BLaER1 treated with 17β-estradiol and CSF1 and Interleukin-3, amounts not matched to agents 10 nM and 100 nM (cell line): ENCODE measurements at regions not wholly inside any gene's neighbourhood (a gene's known extent, or its start where the extent isn't known, plus 50 kb on each side); places are given as distances from the start of the nearest gene placed in this dataset.
A peak's percentile ranks its signal among the peaks of the same experiment; 100 is the strongest.

Experiments used
- H3K27ac ChIP-seq, 11 experiments: shearing (Covaris generic); formaldehyde crosslinking; 2 replicates each; pipeline ENCODE4 v1.8.1; 2022
- H3K27me3 ChIP-seq, 11 experiments: shearing (Covaris generic); formaldehyde crosslinking; 2 replicates each; pipeline ENCODE4 v1.8.1; 2022
- H3K36me3 ChIP-seq, 11 experiments: shearing (Covaris generic); formaldehyde crosslinking; 2 replicates each; pipeline ENCODE4 v1.8.1; 2022
- H3K4me1 ChIP-seq, 10 experiments: shearing (Covaris generic); formaldehyde crosslinking; 2 replicates each; pipeline ENCODE4 v1.8.1; 2022
- H3K4me2 ChIP-seq, 11 experiments: shearing (Covaris generic); formaldehyde crosslinking; 2 replicates each; pipeline ENCODE4 v1.8.1; 2022
- H3K4me3 ChIP-seq, 10 experiments: shearing (Covaris generic); formaldehyde crosslinking; 2 replicates each; pipeline ENCODE4 v1.8.1; 2022
- H3K9ac ChIP-seq, 11 experiments: shearing (Covaris generic); formaldehyde crosslinking; 2 replicates each; pipeline ENCODE4 v1.8.1; 2022
- H3K9me3 ChIP-seq, 11 experiments: shearing (Covaris generic); formaldehyde crosslinking; replicated peaks in 1 of 11; 2 replicates each; pipeline ENCODE4 v1.8.1; 2022
- H4K20me1 ChIP-seq, 11 experiments: shearing (Covaris generic); formaldehyde crosslinking; 2 replicates each; pipeline ENCODE4 v1.8.1; 2022
- Cebpa-rat ChIP-seq, 11 experiments: shearing (Covaris generic); IDR thresholded peaks; 2 replicates each; pipeline ENCODE4 v1.8.1; 2022

- H3K27ac ChIP-seq, result no peak overlapping the region
- no peaks in the 10 kb centered on the region for H3K36me3 ChIP-seq
- no peaks in the 10 kb centered on the region for H4K20me1 ChIP-seq
- TF ChIP-seq Cebpa-rat (IDR thresholded peaks at IDR 0.05), result no peak
- H3K4me2 ChIP-seq, result no peak overlapping the region
- peaks cover 0 to 10% (median 0%) of the 10 kb centered on the region in 11 experiments; a peak in 3 of 22 replicates for H3K9me3 ChIP-seq
- H3K4me1 ChIP-seq, result peaks cover 6 to 25% (median 14%) of the 10 kb centered on the region in 10 experiments; a peak in 16 of 20 replicates
- no peak overlapping the region for H3K4me3 ChIP-seq
- no peak overlapping the region for H3K9ac ChIP-seq
- H3K27me3 ChIP-seq, result no peaks in the 10 kb centered on the region
These were observed 468.7 kb upstream of the SOX5 start for GRCh38 chr12:24418157-24418556.

- Histone ChIP-seq H3K27ac (peak overlapping the region in 1 of 11 experiments; percentile 34; a peak in 2 of 22 replicates), H3K4me2 (peak overlapping the region in 10 of 11 experiments; percentile 1 to 58 (median 24); a peak in 9 of 22 replicates), H3K27me3 (no peaks in the 10 kb centered on the region), H4K20me1 (no peaks in the 10 kb centered on the region), H3K4me3 (no peak overlapping the region), H3K9me3 (peaks cover 0 to 10% (median 0%) of the 10 kb centered on the region in 11 experiments; a peak in 3 of 22 replicates), H3K9ac (no peak overlapping the region), H3K4me1 (peaks cover 6 to 25% (median 14%) of the 10 kb centered on the region in 10 experiments; a peak in 16 of 20 replicates), H3K36me3 (no peaks in the 10 kb centered on the region)
- TF ChIP-seq Cebpa-rat (IDR thresholded peaks at IDR 0.05), result no peak
These were observed 467.1 kb upstream of the SOX5 start for GRCh38 chr12:24416423-24417109.

- H3K4me3 ChIP-seq, result no peak overlapping the region
- peak overlapping the region in 6 of 11 experiments; percentile 5 to 58 (median 26); a peak in 8 of 22 replicates for H3K4me2 ChIP-seq
- peaks cover 6 to 25% (median 14%) of the 10 kb centered on the region in 10 experiments; a peak in 16 of 20 replicates for H3K4me1 ChIP-seq
- H3K27ac ChIP-seq, result peak overlapping the region in 1 of 11 experiments; percentile 34; a peak in 2 of 22 replicates
- peaks cover 0 to 8% (median 0%) of the 10 kb centered on the region in 11 experiments; a peak in 3 of 22 replicates for H3K9me3 ChIP-seq
- no peaks in the 10 kb centered on the region for H3K27me3 ChIP-seq
- no peaks in the 10 kb centered on the region for H4K20me1 ChIP-seq
- TF ChIP-seq Cebpa-rat (IDR thresholded peaks at IDR 0.05), result no peak
- H3K9ac ChIP-seq, result no peak overlapping the region
- no peaks in the 10 kb centered on the region for H3K36me3 ChIP-seq
These were observed 466.5 kb upstream of the SOX5 start for GRCh38 chr12:24415934-24416333.

GRCh38 chr12:24414480-24414879, 465.0 kb upstream of the SOX5 start:
- Histone ChIP-seq H3K4me2 (peak overlapping the region in 10 of 11 experiments; percentile 2 to 67 (median 26); a peak in 13 of 22 replicates), H3K36me3 (no peaks in the 10 kb centered on the region), H3K9ac (no peak overlapping the region), H3K4me1 (peaks cover 6 to 25% (median 14%) of the 10 kb centered on the region in 10 experiments; a peak in 16 of 20 replicates), H3K27ac (no peak overlapping the region), H3K27me3 (no peaks in the 10 kb centered on the region), H3K9me3 (peaks cover 0 to 8% (median 0%) of the 10 kb centered on the region in 11 experiments; a peak in 2 of 22 replicates), H4K20me1 (no peaks in the 10 kb centered on the region), H3K4me3 (no peak overlapping the region)
- no peak for TF ChIP-seq Cebpa-rat (IDR thresholded peaks at IDR 0.05)

- peaks cover 0 to 4% (median 0%) of the 10 kb centered on the region in 11 experiments; a peak in 2 of 22 replicates for H3K9me3 ChIP-seq
- H3K4me2 ChIP-seq, result no peak overlapping the region
- H3K36me3 ChIP-seq, result no peaks in the 10 kb centered on the region
- H3K9ac ChIP-seq, result no peak overlapping the region
- H3K27me3 ChIP-seq, result no peaks in the 10 kb centered on the region
- no peaks in the 10 kb centered on the region for H4K20me1 ChIP-seq
- peaks cover 20 to 35% (median 30%) of the 10 kb centered on the region in 10 experiments for H3K4me1 ChIP-seq
- no peak overlapping the region for H3K4me3 ChIP-seq
- no peak overlapping the region for H3K27ac ChIP-seq
- TF ChIP-seq Cebpa-rat (IDR thresholded peaks at IDR 0.05), result no peak
These were observed 462.5 kb upstream of the SOX5 start for GRCh38 chr12:24411948-24412347.

GRCh38 chr12:24409868-24410267, 460.4 kb upstream of the SOX5 start:
- Histone ChIP-seq H4K20me1 (no peaks in the 10 kb centered on the region), H3K9ac (no peak overlapping the region), H3K27me3 (no peaks in the 10 kb centered on the region), H3K9me3 (peaks cover 0 to 4% (median 0%) of the 10 kb centered on the region in 11 experiments; a peak in 2 of 22 replicates), H3K4me3 (no peak overlapping the region), H3K4me1 (peaks cover 10 to 34% (median 25%) of the 10 kb centered on the region in 10 experiments; a peak in 19 of 20 replicates), H3K27ac (no peak overlapping the region), H3K4me2 (no peak overlapping the region), H3K36me3 (no peaks in the 10 kb centered on the region)
- no peak for TF ChIP-seq Cebpa-rat (IDR thresholded peaks at IDR 0.05)

GRCh38 chr12:24408305-24408704, 458.8 kb upstream of the SOX5 start:
- no peak overlapping the region; a peak in 1 of 22 replicates for H3K27ac ChIP-seq
- H3K9ac ChIP-seq, result no peak overlapping the region
- no peaks in the 10 kb centered on the region for H3K27me3 ChIP-seq
- peaks cover 7 to 27% (median 20%) of the 10 kb centered on the region in 10 experiments; a peak in 16 of 20 replicates for H3K4me1 ChIP-seq
- no peak overlapping the region for H3K4me3 ChIP-seq
- TF ChIP-seq Cebpa-rat (IDR thresholded peaks at IDR 0.05), result no peak
- H3K36me3 ChIP-seq, result no peaks in the 10 kb centered on the region
- H3K4me2 ChIP-seq, result peak overlapping the region in 10 of 11 experiments; percentile 18 to 74 (median 64); a peak in 19 of 22 replicates
- no peaks in the 10 kb centered on the region for H4K20me1 ChIP-seq
- peaks cover 0 to 4% (median 0%) of the 10 kb centered on the region in 11 experiments; a peak in 2 of 22 replicates for H3K9me3 ChIP-seq

GRCh38 chr12:24407884-24408283, 458.4 kb upstream of the SOX5 start:
- H3K4me3 ChIP-seq, result no peak overlapping the region
- H3K27ac ChIP-seq, result no peak overlapping the region; a peak in 1 of 22 replicates
- no peak for TF ChIP-seq Cebpa-rat (IDR thresholded peaks at IDR 0.05)
- H3K4me1 ChIP-seq, result peaks cover 7 to 27% (median 20%) of the 10 kb centered on the region in 10 experiments; a peak in 16 of 20 replicates
- H3K9me3 ChIP-seq, result peaks cover 0 to 4% (median 0%) of the 10 kb centered on the region in 11 experiments; a peak in 2 of 22 replicates
- H4K20me1 ChIP-seq, result no peaks in the 10 kb centered on the region
- H3K27me3 ChIP-seq, result no peaks in the 10 kb centered on the region
- H3K36me3 ChIP-seq, result no peaks in the 10 kb centered on the region
- no peak overlapping the region for H3K9ac ChIP-seq
- H3K4me2 ChIP-seq, result peak overlapping the region in 10 of 11 experiments; percentile 18 to 74 (median 64); a peak in 19 of 22 replicates

GRCh38 chr12:24404086-24404815, 454.8 kb upstream of the SOX5 start:
- H4K20me1 ChIP-seq, result no peaks in the 10 kb centered on the region
- no peak for TF ChIP-seq Cebpa-rat (IDR thresholded peaks at IDR 0.05)
- no peak overlapping the region for H3K9ac ChIP-seq
- H3K9me3 ChIP-seq, result peaks cover 0 to 4% (median 0%) of the 10 kb centered on the region in 11 experiments; a peak in 2 of 22 replicates
- no peaks in the 10 kb centered on the region for H3K27me3 ChIP-seq
- H3K36me3 ChIP-seq, result no peaks in the 10 kb centered on the region
- H3K4me1 ChIP-seq, result peaks cover 7 to 27% (median 20%) of the 10 kb centered on the region in 10 experiments; a peak in 16 of 20 replicates
- H3K4me3 ChIP-seq, result no peak overlapping the region
- no peak overlapping the region for H3K27ac ChIP-seq
- H3K4me2 ChIP-seq, result no peak overlapping the region
